AG04450 (cell line): ENCODE measurements at regions not wholly inside any gene's neighbourhood (a gene's known extent, or its start where the extent isn't known, plus 50 kb on each side); places are given as distances from the start of the nearest gene placed in this dataset.

ENCODE experiments used
- CTCF ChIA-PET: fragments of 300-600, 350-600 bp; formaldehyde crosslinking; extraction: SDS; loops from one replicate; lab custom pipeline; 2022; ENCODE audit warnings: antibody characterized with exemption, inconsistent platforms; lab: Charles Lee
- POLR2A ChIA-PET: fragments of 350-600 bp; formaldehyde crosslinking; extraction: SDS; loops from one replicate; lab custom pipeline; 2021; ENCODE audit warnings: antibody characterized with exemption, inconsistent platforms; lab: Yijun Ruan, JAX
- DNase-seq: peaks from one replicate; pipeline ENCODE4 v3.0.0-alpha.2; 2011; ENCODE audit warnings: low read depth, low spot score
- H3K27ac ChIP-seq: one replicate; pipeline ENCODE4 v1.5.1; 2012; ENCODE audit warnings: low read depth, low read length, control low read depth
- H3K27me3 ChIP-seq: one replicate; pipeline ENCODE4 v1.6.0; 2012; ENCODE audit warnings: low read length; ENCODE audit not compliant: control insufficient read depth, insufficient read depth
- H3K4me3 ChIP-seq: 2 replicates; pipeline ENCODE4 v1.5.1; 2011; ENCODE audit warnings: mild to moderate bottlenecking, low read depth, low read length, control low read depth
- H3K9me3 ChIP-seq: 2 replicates; pipeline ENCODE4 v1.5.1; 2012; ENCODE audit warnings: low read length; ENCODE audit not compliant: control insufficient read depth, insufficient read depth
- TF ChIP-seq, protein P1 (sequence below): IDR thresholded peaks from 2 replicates; pipeline ENCODE4 v1.5.1; 2011; ENCODE audit warnings: low read depth, low read length, control low read depth, inconsistent platforms

DNA sequence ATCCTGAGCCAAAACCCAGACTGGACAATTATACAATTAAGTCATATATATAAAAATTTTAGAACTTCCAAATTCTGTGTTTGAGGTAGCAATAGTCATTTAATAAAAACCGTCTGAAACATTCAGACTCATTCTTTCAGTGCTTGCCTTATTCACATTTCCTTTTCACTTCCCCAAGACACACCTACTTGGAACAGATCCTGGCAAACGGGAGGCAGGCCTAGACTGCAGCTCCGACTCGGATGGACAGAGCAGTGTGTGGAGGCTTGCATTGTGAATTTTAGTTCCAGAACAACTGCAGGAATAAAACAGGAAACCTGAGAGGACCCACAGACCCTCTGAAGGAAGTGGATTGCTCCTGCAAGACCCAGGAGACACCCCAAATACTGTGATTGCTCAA lies 341.4 kb downstream of the CNTN3 start:
- Histone ChIP-seq H3K9me3 (no peaks in the 10 kb centered on the region), H3K27ac (no peak overlapping the region), H3K27me3 (no peaks in the 10 kb centered on the region), H3K4me3 (no peak overlapping the region)
- CTCF ChIA-PET = no interaction called here
- POLR2A ChIA-PET = no interaction called here
- TF ChIP-seq, protein P1, sequence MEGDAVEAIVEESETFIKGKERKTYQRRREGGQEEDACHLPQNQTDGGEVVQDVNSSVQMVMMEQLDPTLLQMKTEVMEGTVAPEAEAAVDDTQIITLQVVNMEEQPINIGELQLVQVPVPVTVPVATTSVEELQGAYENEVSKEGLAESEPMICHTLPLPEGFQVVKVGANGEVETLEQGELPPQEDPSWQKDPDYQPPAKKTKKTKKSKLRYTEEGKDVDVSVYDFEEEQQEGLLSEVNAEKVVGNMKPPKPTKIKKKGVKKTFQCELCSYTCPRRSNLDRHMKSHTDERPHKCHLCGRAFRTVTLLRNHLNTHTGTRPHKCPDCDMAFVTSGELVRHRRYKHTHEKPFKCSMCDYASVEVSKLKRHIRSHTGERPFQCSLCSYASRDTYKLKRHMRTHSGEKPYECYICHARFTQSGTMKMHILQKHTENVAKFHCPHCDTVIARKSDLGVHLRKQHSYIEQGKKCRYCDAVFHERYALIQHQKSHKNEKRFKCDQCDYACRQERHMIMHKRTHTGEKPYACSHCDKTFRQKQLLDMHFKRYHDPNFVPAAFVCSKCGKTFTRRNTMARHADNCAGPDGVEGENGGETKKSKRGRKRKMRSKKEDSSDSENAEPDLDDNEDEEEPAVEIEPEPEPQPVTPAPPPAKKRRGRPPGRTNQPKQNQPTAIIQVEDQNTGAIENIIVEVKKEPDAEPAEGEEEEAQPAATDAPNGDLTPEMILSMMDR = no peak
- DNase-seq = no peak

DNA sequence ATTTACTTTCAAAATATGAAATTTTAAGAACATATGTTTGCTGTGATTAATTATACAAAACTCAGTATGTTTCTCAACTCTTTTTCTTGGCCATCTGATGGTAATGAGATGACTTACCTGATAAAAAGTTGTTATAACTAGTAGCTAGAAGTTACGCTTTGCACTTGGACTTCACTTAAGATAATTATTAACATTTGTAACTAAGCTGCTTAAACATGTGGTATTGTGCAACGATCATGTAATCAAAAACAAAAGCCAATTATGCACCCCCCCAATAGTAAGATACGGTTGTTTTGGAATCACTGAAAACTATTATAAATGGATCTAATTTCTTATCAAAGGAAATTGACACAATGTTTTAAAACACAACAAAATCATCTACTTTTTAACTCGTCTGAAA lies 342.9 kb downstream of the CNTN3 start:
- CTCF ChIA-PET = no interaction called here
- Histone ChIP-seq H3K27ac (no peak overlapping the region), H3K9me3 (no peaks in the 10 kb centered on the region), H3K4me3 (no peak overlapping the region), H3K27me3 (no peaks in the 10 kb centered on the region)
- TF ChIP-seq, protein P1 = no peak
- no peak for DNase-seq
- POLR2A ChIA-PET = no interaction called here

DNA sequence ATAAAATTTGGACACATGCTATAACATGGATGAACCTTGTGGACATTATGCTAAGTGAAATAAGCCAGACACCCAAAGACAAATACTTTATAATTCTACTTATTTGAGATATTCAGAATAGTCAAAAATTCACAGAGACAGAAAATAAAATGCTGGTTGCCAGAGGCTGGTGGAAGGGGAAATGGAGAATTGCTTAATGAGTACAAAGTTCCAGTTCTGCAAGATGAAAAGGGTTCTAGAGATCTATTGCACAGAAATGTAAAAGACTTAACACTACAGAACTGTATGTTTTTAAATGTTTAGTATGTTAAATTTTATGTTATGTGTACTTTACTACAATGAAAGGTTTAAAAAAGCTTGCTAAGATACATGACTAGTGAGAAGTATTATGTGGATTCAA lies 344.8 kb downstream of the CNTN3 start:
- ChIA-PET CTCF (interaction anchor here (1.1 to 1.8 kb wide), 2 partner anchors 614 to 927 kb away, joined by 4 to 6 read pairs; no protein-coding TSS in a partner anchor), POLR2A (no interaction called here)
- TF ChIP-seq, protein P1 = no peak
- H3K9me3 ChIP-seq = no peaks in the 10 kb centered on the region
- H3K27ac ChIP-seq = no peak overlapping the region
- DNase-seq = no peak
- no peak overlapping the region for H3K4me3 ChIP-seq
- H3K27me3 ChIP-seq = no peaks in the 10 kb centered on the region

DNA sequence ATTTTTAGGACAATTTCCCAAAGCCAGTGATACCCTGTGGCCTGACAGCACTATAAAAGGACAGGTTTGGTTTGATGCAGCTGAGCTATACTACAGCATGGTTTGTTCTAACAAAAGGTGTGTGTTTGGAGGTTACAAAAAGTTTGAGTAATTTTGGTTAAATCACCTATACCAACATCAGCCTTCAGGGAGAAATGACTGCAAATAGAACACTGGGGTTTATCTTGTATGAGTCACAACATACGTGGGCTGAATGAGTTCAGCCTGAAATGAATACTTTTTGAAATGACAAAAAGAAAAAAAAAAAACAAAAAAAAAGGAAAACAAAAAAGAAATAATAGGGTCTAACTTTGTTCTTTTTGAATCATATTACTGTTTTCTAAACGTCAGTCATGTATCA lies 345.7 kb downstream of the CNTN3 start:
- POLR2A ChIA-PET = no interaction called here
- Histone ChIP-seq H3K27ac (no peak overlapping the region), H3K4me3 (no peak overlapping the region), H3K9me3 (no peaks in the 10 kb centered on the region), H3K27me3 (no peaks in the 10 kb centered on the region)
- DNase-seq = no peak
- TF ChIP-seq, protein P1 = no peak
- CTCF ChIA-PET = interaction anchor here (1.0 to 2.9 kb wide), 13 partner anchors 7 to 928 kb away, joined by 3 to 12 read pairs (median 4); no protein-coding TSS in a partner anchor

DNA sequence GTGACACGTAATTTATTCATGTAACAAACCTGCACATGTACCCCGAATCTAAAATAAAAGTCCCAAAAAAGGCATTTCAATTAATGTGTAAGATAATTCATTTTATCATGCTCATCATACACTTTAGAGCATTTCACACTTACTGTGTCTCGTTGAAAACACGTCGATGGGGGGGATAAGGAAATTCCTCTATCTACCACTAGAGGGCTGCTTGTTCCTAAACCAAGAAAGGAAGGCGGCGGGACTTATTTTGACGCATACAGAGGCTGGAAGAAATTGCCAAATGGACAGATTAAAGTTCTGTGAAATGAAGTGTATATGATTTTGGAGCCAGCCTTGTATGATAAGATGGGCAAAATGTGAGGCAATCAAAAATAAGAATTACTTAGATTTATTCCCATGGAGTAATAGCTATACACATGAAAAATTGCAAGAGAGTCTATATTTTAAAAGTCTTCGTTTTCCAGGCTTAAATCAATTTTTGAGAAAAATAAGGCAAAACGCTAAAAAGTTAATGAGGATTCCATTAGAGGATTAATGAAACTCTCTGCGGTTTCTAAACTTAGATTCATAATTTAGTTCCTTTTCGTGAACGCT lies 346.8 kb downstream of the CNTN3 start:
- Histone ChIP-seq H3K27ac (no peak overlapping the region), H3K9me3 (no peaks in the 10 kb centered on the region), H3K4me3 (no peak overlapping the region), H3K27me3 (no peaks in the 10 kb centered on the region)
- DNase-seq = peak; percentile 20
- TF ChIP-seq, protein P1 = peak; percentile 93
- POLR2A ChIA-PET = no interaction called here
- CTCF ChIA-PET = interaction anchor here (0.6 to 2.9 kb wide), 25 partner anchors 8 to 904 kb away, joined by 3 to 12 read pairs (median 3); no protein-coding TSS in a partner anchor
